H1 (cell line): ENCODE measurements at regions not wholly inside any gene's neighbourhood (a gene's known extent, or its start where the extent isn't known, plus 50 kb on each side); places are given as distances from the start of the nearest gene placed in this dataset.

Experiments
- CTCF ChIA-PET: fragments of 300-600 bp; sonication (Branson Sonifier 250); formaldehyde crosslinking; loops from one replicate; lab custom pipeline; 2021; ENCODE audit not compliant: partially characterized antibody; lab: Charles Lee
- POLR2A ChIA-PET: fragments of 300-600 bp; sonication (Branson Sonifier 250); formaldehyde crosslinking; loops from one replicate; lab custom pipeline; 2021; ENCODE audit warnings: inconsistent platforms; ENCODE audit not compliant: partially characterized antibody; lab: Charles Lee
- DNase-seq, 2 experiments: peaks; one replicate each; pipeline versions ENCODE4 v3.0.0 to v3.0.0-alpha.2; 2010 to 2022; ENCODE audit warnings: low spot score in 2 of 2, low read depth in 1 of 2, mixed read lengths in 1 of 2
- FAIRE-seq: peaks from 2 replicates; lab custom pipeline; 2011; peaks lifted over from hg19 to GRCh38; lab: Jason Lieb, UNC
- H2AFZ ChIP-seq: 2 replicates; pipeline ENCODE4 v1.8.1; 2012; ENCODE audit warnings: low read length, inconsistent platforms
- H2AK5ac ChIP-seq: 2 replicates; pipeline ENCODE4 v1.6.1; 2013; ENCODE audit warnings: low read depth, low read length
- H2BK120ac ChIP-seq: replicated peaks from 2 replicates; pipeline ENCODE3; 2013; ENCODE audit warnings: low read depth, low read length, inconsistent platforms
- H2BK12ac ChIP-seq: 2 replicates; pipeline ENCODE4 v1.6.1; 2013; ENCODE audit warnings: low read depth, low read length
- H2BK15ac ChIP-seq: 2 replicates; pipeline ENCODE4 v1.6.1; 2013; ENCODE audit warnings: low read length
- H2BK20ac ChIP-seq: 2 replicates; pipeline ENCODE4 v1.6.1; 2013; ENCODE audit warnings: low read length
- H2BK5ac ChIP-seq: 2 replicates; pipeline ENCODE4 v1.6.1; 2013; ENCODE audit warnings: low read depth, low read length
- H3K14ac ChIP-seq: 2 replicates; pipeline ENCODE4 v1.6.1; 2013; ENCODE audit warnings: inconsistent platforms; ENCODE audit not compliant: insufficient read length
- H3K18ac ChIP-seq: 2 replicates; pipeline ENCODE4 v1.6.1; 2013; ENCODE audit warnings: low read length; ENCODE audit errors: extremely low read depth
- H3K23ac ChIP-seq: 2 replicates; pipeline ENCODE4 v1.6.1; 2013; ENCODE audit warnings: inconsistent platforms; ENCODE audit not compliant: insufficient read length
- H3K23me2 ChIP-seq: 2 replicates; pipeline ENCODE4 v1.6.1; 2013; ENCODE audit warnings: low read depth, low read length
- H3K27ac ChIP-seq: 2 replicates; pipeline ENCODE4 v1.6.1; 2011; ENCODE audit warnings: low read depth, low read length, inconsistent platforms
- H3K27me3 ChIP-seq, 4 experiments: replicated peaks in 1 of 4; 1 replicate in 1 of 4; 2 replicates in 3 of 4; pipeline versions ENCODE4 v1.6.1 to v1.8.1; 2011 to 2013; ENCODE audit warnings: low read length in 3 of 4, mild to moderate bottlenecking in 3 of 4, inconsistent platforms in 2 of 4, mixed read lengths in 2 of 4, moderate library complexity in 1 of 4; ENCODE audit not compliant: control insufficient read depth in 3 of 4, insufficient read depth in 3 of 4; ENCODE audit errors: extremely low read depth in 1 of 4
- H3K36me3 ChIP-seq, 4 experiments: 2 replicates each; pipeline versions ENCODE4 v1.6.1 to v1.8.1; 2011 to 2013; ENCODE audit warnings: mild to moderate bottlenecking in 4 of 4, low read length in 3 of 4, moderate library complexity in 2 of 4, control low read depth in 1 of 4, inconsistent platforms in 1 of 4; ENCODE audit not compliant: insufficient read depth in 4 of 4, control insufficient read depth in 2 of 4
- H3K4ac ChIP-seq: replicated peaks from 2 replicates; pipeline ENCODE3; 2013; ENCODE audit warnings: low read length, low read depth, mixed read lengths, inconsistent platforms; ENCODE audit not compliant: insufficient read length
- H3K4me1 ChIP-seq, 4 experiments: replicated peaks in 1 of 4; 1 replicate in 1 of 4; 2 replicates in 3 of 4; pipeline versions ENCODE4 v1.6.1 to v1.8.1; 2011 to 2013; ENCODE audit warnings: low read length in 3 of 4, inconsistent platforms in 2 of 4, mixed read lengths in 1 of 4; ENCODE audit not compliant: insufficient read depth in 4 of 4, control insufficient read depth in 3 of 4
- H3K4me2 ChIP-seq, 2 experiments: 2 replicates each; pipeline versions ENCODE4 v1.6.1 to v1.8.1; 2011 to 2013; ENCODE audit warnings: low read depth in 2 of 2, low read length in 2 of 2, control low read depth in 1 of 2, inconsistent platforms in 1 of 2, mild to moderate bottlenecking in 1 of 2; ENCODE audit not compliant: insufficient read depth in 1 of 2
- H3K4me3 ChIP-seq, 4 experiments: fragments of 200-600, 300-600 bp in 1 of 4; sonication (generic), shearing (Covaris generic), sonication (Bioruptor Twin) in 1 of 4; 2 replicates each; pipeline versions ENCODE4 v1.5.1 to v1.8.1; 2011 to 2016; ENCODE audit warnings: low read length in 4 of 4, low read depth in 3 of 4, control low read depth in 2 of 4, inconsistent platforms in 2 of 4, mild to moderate bottlenecking in 2 of 4, mixed read lengths in 1 of 4, moderate library complexity in 1 of 4; ENCODE audit not compliant: insufficient read depth in 2 of 4; ENCODE audit errors: extremely low read depth in 1 of 4
- H3K56ac ChIP-seq: replicated peaks from 2 replicates; pipeline ENCODE3; 2013; ENCODE audit warnings: low read depth, mild to moderate bottlenecking, mixed read lengths, low read length, inconsistent platforms; ENCODE audit not compliant: insufficient read length
- H3K79me1 ChIP-seq: 2 replicates; pipeline ENCODE4 v1.6.1; 2013; ENCODE audit warnings: low read depth, low read length, control low read depth
- H3K79me2 ChIP-seq, 2 experiments: 2 replicates each; pipeline versions ENCODE4 v1.6.1 to v1.8.1; 2012 to 2013; ENCODE audit warnings: low read length in 2 of 2, mild to moderate bottlenecking in 2 of 2, inconsistent platforms in 1 of 2; ENCODE audit not compliant: insufficient read depth in 2 of 2, control insufficient read depth in 1 of 2
- H3K9ac ChIP-seq, 4 experiments: replicated peaks in 1 of 4; 1 replicate in 1 of 4; 2 replicates in 3 of 4; pipeline versions ENCODE4 v1.6.1 to v1.8.1; 2011 to 2013; ENCODE audit warnings: low read depth in 3 of 4, low read length in 3 of 4, control low read depth in 2 of 4, mild to moderate bottlenecking in 2 of 4, moderate library complexity in 2 of 4, inconsistent platforms in 1 of 4; ENCODE audit errors: extremely low read depth in 1 of 4
- H3K9me3 ChIP-seq, 2 experiments: 2 replicates each; pipeline versions ENCODE4 v1.6.1 to v1.8.1; 2012 to 2013; ENCODE audit warnings: mild to moderate bottlenecking in 2 of 2, moderate library complexity in 2 of 2, control low read depth in 1 of 2, inconsistent platforms in 1 of 2, low read depth in 1 of 2, low read length in 1 of 2, mixed read lengths in 1 of 2; ENCODE audit not compliant: insufficient read depth in 2 of 2
- H4K20me1 ChIP-seq, 2 experiments: replicated peaks in 1 of 2; 2 replicates each; pipeline versions ENCODE3 to v1.8.1; 2011 to 2013; ENCODE audit warnings: inconsistent platforms in 2 of 2, low read length in 2 of 2, mild to moderate bottlenecking in 1 of 2; ENCODE audit not compliant: insufficient read depth in 2 of 2, control insufficient read depth in 1 of 2
- H4K5ac ChIP-seq: 2 replicates; pipeline ENCODE4 v1.6.1; 2013; ENCODE audit warnings: low read length, low read depth, mixed read lengths, inconsistent platforms; ENCODE audit not compliant: insufficient read length
- H4K8ac ChIP-seq: 2 replicates; pipeline ENCODE4 v1.8.0; 2013; ENCODE audit warnings: mild to moderate bottlenecking, moderate library complexity, low read length, inconsistent platforms; ENCODE audit not compliant: insufficient read depth; ENCODE audit errors: extremely low read depth
- H4K91ac ChIP-seq: replicated peaks from 2 replicates; pipeline ENCODE3; 2013; ENCODE audit warnings: low read length, mixed read lengths, inconsistent platforms; ENCODE audit not compliant: insufficient read length
- CEBPB ChIP-seq: IDR thresholded peaks from 2 replicates; pipeline ENCODE4 v1.6.1; 2012; ENCODE audit warnings: low read depth, low read length
- CREB1 ChIP-seq: IDR thresholded peaks from 2 replicates; pipeline ENCODE4 v1.6.1; 2012; ENCODE audit warnings: inconsistent platforms
- CTBP2 ChIP-seq: IDR thresholded peaks from 2 replicates; pipeline ENCODE4 v1.7.0; 2011; ENCODE audit warnings: borderline replicate concordance, mild to moderate bottlenecking, moderate library complexity, mixed read lengths, low read length; ENCODE audit not compliant: insufficient read depth, insufficient read length
- FOSL1 ChIP-seq: IDR thresholded peaks from 2 replicates; pipeline ENCODE4 v1.6.1; 2011; ENCODE audit warnings: mild to moderate bottlenecking, low read depth, low read length, moderate library complexity; ENCODE audit not compliant: insufficient read depth
- GABPA ChIP-seq: IDR thresholded peaks from 2 replicates; pipeline ENCODE4 v1.6.1; 2011; ENCODE audit warnings: mild to moderate bottlenecking, low read length, moderate library complexity, borderline replicate concordance; ENCODE audit not compliant: insufficient read depth
- HDAC2 ChIP-seq, 2 experiments: fragments of 300-600 bp in 1 of 2; sonication (generic) in 1 of 2; IDR thresholded peaks; 2 replicates each; pipeline ENCODE4 v1.6.1; 2011 to 2012; ENCODE audit warnings: low read depth in 2 of 2, low read length in 2 of 2, mild to moderate bottlenecking in 2 of 2, moderate library complexity in 2 of 2, borderline replicate concordance in 1 of 2, inconsistent platforms in 1 of 2
- RNF2 ChIP-seq: fragments of 200-900, 300-1000 bp; sonication (generic); IDR thresholded peaks from 2 replicates; pipeline ENCODE4 v1.7.1; 2016; ENCODE audit warnings: borderline replicate concordance, low read depth, mild to moderate bottlenecking, antibody characterized with exemption, low read length; ENCODE audit not compliant: poor library complexity, severe bottlenecking; ENCODE audit errors: missing control alignments
- SP1 ChIP-seq: IDR thresholded peaks from 2 replicates; pipeline ENCODE4 v1.6.1; 2011; ENCODE audit warnings: low read depth, low read length
- SUZ12 ChIP-seq: fragments of 200-600 bp; sonication (generic); IDR thresholded peaks from 2 replicates; pipeline ENCODE4 v1.6.1; 2012; ENCODE audit warnings: mild to moderate bottlenecking, inconsistent platforms, low read length, moderate library complexity, mixed read lengths
- WGBS, 2 experiments: shearing (Covaris generic) in 1 of 2; methylation state at CpG; one replicate each; pipeline versions ENCODE4 v1.1.6 to v1.1.7; 2013 to 2015; ENCODE audit warnings: low lambda C conversion rate in 2 of 2, mixed read lengths in 2 of 2, inconsistent platforms in 1 of 2, low coverage in 1 of 2, missing lambda C conversion rate in 1 of 2; ENCODE audit not compliant: insufficient replicate concordance in 2 of 2, insufficient coverage in 1 of 2, insufficient read length in 1 of 2; ENCODE audit errors: extremely low coverage in 1 of 2, missing lambda C conversion rate in 1 of 2; 5-methylcytosine and 5-hydroxymethylcytosine counted together

DNA sequence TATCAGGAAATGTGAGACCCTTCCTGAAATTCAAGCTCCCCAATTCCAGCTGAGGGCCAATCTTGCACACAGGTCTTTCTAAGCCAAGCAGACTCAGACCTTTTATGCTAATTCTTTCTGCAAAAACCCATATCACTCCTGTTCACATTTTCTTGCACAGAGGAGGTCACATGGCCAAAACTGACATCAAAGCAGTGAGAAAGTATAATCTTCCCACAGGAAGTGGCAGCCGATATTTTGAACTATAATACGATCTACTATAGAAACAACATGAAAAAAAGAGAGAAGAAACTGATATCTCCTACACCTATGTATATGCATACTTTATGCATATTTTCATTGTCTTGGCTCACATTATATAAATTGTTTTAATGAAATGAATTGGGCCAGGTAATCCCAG, 132.9 kb upstream of the SSTR1 start:
- Histone ChIP-seq H3K4me1 (peaks cover 0 to 4% (median 0%) of the 10 kb centered on the region in 4 experiments; a peak in 3 of 7 replicates), H2BK15ac (no peak overlapping the region), H3K27ac (no peak overlapping the region), H3K14ac (no peak overlapping the region), H4K5ac (no peak overlapping the region), H3K79me2 (no peaks in the 10 kb centered on the region), H3K9me3 (no peaks in the 10 kb centered on the region), H3K18ac (no peak overlapping the region), H4K91ac (no peak overlapping the region), H3K23ac (no peak overlapping the region), H3K27me3 (no peaks in the 10 kb centered on the region), H2AFZ (no peak overlapping the region), H3K36me3 (no peaks in the 10 kb centered on the region), H3K79me1 (no peaks in the 10 kb centered on the region), H3K9ac (no peak overlapping the region), H4K8ac (no peak overlapping the region), H4K20me1 (no peaks in the 10 kb centered on the region), H2BK5ac (no peak overlapping the region), H2BK12ac (no peak overlapping the region), H3K23me2 (no peaks in the 10 kb centered on the region; the same call in 1 of the 2 replicates), H3K4ac (no peak overlapping the region), H3K4me3 (no peak overlapping the region), H3K56ac (no peak overlapping the region), H2BK120ac (no peak overlapping the region), H2BK20ac (no peak overlapping the region), H3K4me2 (no peak overlapping the region), H2AK5ac (no peak overlapping the region)
- WGBS, 2 experiments = 98% methylated on average over 2 of the region's 2 CpGs; no CpG with 5 or more reads in 1 of the 2 experiments
- no peak for TF ChIP-seq HDAC2 (IDR thresholded peaks at IDR 0.05; ENCODE audit: borderline replicate concordance in 1 of 2, low read depth in 2 of 2, low read length in 2 of 2)
- TF ChIP-seq SP1 = no peak
- no peak for TF ChIP-seq SUZ12
- TF ChIP-seq CREB1 = no peak
- TF ChIP-seq RNF2 = no peak
- TF ChIP-seq CTBP2 = no peak
- TF ChIP-seq FOSL1 = no peak
- no peak for TF ChIP-seq GABPA
- TF ChIP-seq CEBPB = no peak
- DNase-seq = no peak
- ChIA-PET POLR2A (no interaction called here), CTCF (no interaction called here)
- no peak for FAIRE-seq
